Activated CD4-positive, alpha-beta T cell treated with anti-CD3 and anti-CD28 coated beads for 4 hours (primary cell): ENCODE measurements at regions not wholly inside any gene's neighbourhood (a gene's known extent, or its start where the extent isn't known, plus 50 kb on each side); places are given as distances from the start of the nearest gene placed in this dataset.

Experiments
- DNase-seq, 2 donors: peaks; one replicate each; pipeline ENCODE4 v3.0.0-alpha.2; 2020

DNA sequence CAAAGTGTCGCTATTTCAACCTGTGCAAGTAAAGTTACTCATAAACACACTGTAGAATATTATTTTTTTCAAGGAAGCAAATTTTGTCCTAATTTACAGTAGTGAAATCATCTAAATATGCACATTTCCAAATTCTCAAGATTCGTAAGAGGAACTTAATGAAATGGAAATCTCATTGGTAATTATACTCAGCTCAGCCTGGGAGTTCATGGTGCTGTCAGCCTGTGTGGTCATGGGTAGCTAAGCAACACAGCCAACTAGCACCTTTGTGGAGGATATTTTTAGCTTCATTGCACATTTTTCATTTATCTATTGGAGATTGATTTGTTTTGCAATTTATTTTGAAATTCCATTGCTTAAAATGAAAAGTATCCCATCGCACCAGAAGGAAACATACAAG lies 975.7 kb upstream of the ZEB2 start:
- no peak for DNase-seq

DNA sequence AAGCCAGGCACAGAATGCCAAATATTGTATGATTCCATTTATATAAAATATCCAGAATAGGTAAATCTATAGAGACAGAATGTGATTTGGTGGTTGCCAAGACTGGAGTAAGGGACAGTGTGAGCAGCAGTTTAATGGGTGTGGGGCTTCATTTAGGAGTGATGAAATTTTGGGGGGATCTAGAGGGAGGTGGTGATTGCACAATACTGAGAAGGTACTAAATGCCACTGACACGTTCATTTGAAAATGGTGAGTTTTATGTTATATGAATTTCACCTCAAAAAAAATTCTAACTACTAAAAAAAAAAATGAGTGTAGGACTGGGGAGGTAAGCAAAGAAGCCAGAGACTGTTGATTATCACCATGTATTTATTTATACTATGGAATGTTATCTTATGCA lies 974.5 kb upstream of the ZEB2 start:
- no peak for DNase-seq

DNA sequence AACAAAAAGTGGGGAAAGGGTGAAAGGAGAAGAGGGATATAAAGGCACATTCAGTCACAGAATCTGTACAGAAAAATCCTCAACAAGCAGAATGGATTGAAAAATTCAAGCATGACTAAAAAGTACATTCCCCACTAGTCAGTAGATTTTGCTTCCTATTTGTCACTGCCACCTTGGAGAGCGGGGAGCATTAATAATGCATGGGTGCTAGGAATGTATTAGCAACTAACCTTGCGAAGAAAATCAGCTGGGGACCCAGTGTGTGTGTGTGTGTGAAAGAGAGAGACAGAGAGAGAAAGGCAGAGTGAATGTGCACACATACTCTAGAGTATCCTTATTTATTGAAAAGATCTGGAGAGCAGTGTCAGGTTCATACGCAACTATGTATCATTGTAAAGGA lies 968.7 kb upstream of the ZEB2 start:
- no peak for DNase-seq

- no peak for DNase-seq
Measured at GRCh38 chr2:145484448-145485097, 964.7 kb upstream of the ZEB2 start.

- no peak for DNase-seq
Measured at GRCh38 chr2:145483854-145484253, 963.9 kb upstream of the ZEB2 start.

GRCh38 chr2:145481334-145481922 lies 961.5 kb upstream of the ZEB2 start:
- DNase-seq: no peak

- no peak for DNase-seq
Measured at GRCh38 chr2:145464866-145465265, 944.9 kb upstream of the ZEB2 start.

- DNase-seq: no peak
Measured at GRCh38 chr2:145460112-145460511, 940.2 kb upstream of the ZEB2 start.

- DNase-seq: no peak
Measured at GRCh38 chr2:145431181-145431951, 911.4 kb upstream of the ZEB2 start.

GRCh38 chr2:145423809-145424208 lies 903.9 kb upstream of the ZEB2 start:
- no peak for DNase-seq

GRCh38 chr2:145422576-145422975 lies 902.7 kb upstream of the ZEB2 start:
- DNase-seq: no peak

- DNase-seq: no peak
Measured at GRCh38 chr2:145421841-145422240, 901.9 kb upstream of the ZEB2 start.

- DNase-seq: no peak
Measured at GRCh38 chr2:145416640-145417039, 896.7 kb upstream of the ZEB2 start.

DNA sequence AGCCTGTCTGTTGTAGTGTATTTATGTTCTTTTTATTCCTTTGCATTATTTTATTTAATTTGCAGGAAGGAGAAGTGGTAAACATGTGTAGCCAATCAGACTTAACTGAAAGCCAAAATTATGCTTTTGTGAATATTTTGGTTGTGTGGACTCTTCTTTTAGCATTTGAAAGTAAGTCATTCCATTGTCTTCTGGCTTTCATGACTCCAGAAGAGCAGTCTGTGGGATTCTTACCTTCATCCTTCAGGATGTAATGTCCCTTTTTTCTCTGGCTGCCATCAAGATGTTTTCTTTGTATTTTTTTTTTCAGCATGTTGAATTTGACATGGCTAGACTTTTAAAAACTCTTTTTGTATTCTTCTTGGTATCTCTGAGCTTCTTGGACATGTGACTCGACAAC lies 895.2 kb upstream of the ZEB2 start:
- no peak for DNase-seq

DNA sequence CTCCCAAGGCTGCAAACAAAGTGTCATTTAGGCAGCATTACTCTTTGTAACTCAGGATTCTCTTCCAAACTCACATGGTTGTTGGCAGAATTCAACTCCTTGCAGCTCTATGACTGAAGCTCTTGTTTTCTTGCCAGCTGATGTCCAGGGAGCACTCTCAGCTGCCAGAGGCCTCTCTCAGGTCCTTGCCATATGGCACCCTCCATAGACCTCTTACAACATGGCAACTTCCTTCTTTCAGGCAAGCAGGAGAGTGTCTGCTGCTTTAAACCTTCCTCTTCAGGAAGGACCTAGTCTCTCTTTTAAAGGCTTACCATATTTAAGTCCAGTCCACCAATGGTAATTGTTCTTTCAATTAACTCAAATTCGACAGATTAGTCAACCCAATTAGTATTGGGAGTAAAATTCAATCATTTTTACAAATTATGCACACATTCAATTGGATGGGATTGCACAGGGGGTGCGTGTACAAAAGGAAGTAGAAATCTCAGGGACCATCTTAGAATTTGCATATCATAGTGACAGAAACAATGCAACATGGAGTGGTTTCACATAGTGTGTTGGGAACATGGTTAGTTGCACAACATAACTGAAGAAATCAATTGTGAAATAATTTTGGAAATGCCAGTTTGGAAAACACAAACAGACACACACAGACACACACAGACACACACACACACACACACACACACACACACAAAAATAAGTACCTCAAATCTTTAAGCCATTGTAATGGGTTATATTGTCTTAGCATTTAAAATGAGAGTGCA lies 893.5 kb upstream of the ZEB2 start:
- DNase-seq: no peak

- DNase-seq: no peak
Measured at GRCh38 chr2:145412155-145412554, 892.2 kb upstream of the ZEB2 start.

- no peak for DNase-seq
Measured at GRCh38 chr2:145411493-145411892, 891.6 kb upstream of the ZEB2 start.

- DNase-seq: no peak
Measured at GRCh38 chr2:145410086-145410485, 890.2 kb upstream of the ZEB2 start.

- no peak for DNase-seq
Measured at GRCh38 chr2:145408980-145409379, 889.1 kb upstream of the ZEB2 start.

GRCh38 chr2:145404690-145405089 lies 884.8 kb upstream of the ZEB2 start:
- no peak for DNase-seq

DNA sequence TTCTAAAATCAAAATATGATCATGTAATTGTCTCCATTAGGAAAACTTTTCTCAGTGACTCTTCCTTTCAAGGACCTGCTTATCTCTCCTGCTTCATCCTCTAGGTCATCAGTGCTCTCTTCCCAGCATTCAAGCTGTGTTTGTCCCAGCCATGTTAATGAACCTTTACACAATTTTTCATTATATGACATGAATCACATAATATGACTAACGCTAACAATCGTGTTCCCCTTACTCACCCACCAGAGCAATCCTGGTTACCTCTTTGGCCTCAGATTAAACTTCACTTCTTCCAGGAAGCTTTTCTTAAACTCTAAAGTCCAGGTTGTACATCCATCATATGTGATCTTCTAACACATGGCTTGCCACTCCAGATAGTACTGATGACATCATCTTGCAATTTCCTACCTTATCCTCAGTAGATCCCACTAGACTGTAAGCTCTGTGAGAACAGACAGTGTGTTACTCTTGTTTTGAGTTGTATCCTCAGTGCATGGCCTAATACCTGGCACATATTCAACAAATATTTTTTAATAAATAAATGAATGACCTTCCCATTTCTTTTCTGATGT lies 882.9 kb upstream of the ZEB2 start:
- DNase-seq: no peak

DNA sequence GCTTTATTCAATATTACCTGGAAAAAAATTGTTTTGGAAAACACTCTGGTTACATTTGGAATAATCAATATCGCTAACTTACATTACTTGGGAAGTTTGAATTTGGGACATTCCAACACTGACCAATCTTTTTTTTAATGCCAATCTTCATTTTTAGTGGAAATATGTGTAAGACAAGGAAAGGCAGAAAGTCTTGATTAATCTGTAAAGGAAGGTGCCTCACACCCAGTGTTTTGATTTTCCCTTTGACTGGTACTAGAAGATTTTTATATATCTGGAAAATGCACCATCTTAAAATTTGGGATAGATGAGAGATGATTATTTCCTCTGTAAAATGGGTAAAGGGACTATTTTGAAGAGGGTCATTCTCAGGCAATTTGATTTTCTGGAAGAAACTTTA lies 879.2 kb upstream of the ZEB2 start:
- no peak for DNase-seq

DNA sequence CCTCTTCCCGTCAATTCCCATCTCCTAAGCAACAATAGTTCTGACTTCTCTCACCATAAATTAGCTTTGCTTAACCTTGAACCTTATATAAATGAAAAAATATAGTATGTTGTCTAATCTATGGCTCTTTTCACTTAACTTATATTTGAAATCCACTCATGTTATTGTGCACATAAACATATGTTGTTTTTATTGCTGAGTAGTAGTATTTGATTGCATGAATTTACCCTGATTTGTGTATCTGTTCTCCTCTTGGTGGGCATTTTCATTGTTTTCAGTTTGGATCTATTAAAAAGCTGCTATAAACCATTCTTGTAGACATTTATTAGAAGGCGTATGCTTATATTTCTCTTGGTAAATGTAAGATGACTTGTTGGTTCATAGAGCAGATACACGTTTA lies 874.3 kb upstream of the ZEB2 start:
- no peak for DNase-seq
